Common myeloid progenitor, CD34-positive (primary cell): ENCODE measurements at regions not wholly inside any gene's neighbourhood (a gene's known extent, or its start where the extent isn't known, plus 50 kb on each side); places are given as distances from the start of the nearest gene placed in this dataset.

Experiments used
- CTCF ChIA-PET: fragments of 350-600 bp; sonication (Branson Sonifier 250); formaldehyde crosslinking; loops from one replicate; lab custom pipeline; 2021; ENCODE audit warnings: antibody characterized with exemption; lab: Charles Lee
- POLR2A ChIA-PET: fragments of 350-600 bp; sonication (Branson Sonifier 250); formaldehyde crosslinking; loops from one replicate; lab custom pipeline; 2021; ENCODE audit warnings: antibody characterized with exemption; lab: Charles Lee
- DNase-seq, 3 donors: peaks; one replicate each; pipeline versions ENCODE4 v3.0.0 to v3.0.0-alpha.2; 2013
- H3K27ac ChIP-seq, 2 experiments: 1 replicate in 1 of 2; 2 replicates in 1 of 2; pipeline ENCODE4 v1.7.0; 2013; ENCODE audit warnings: inconsistent platforms in 2 of 2, low read length in 2 of 2, mild to moderate bottlenecking in 2 of 2, low read depth in 1 of 2, moderate library complexity in 1 of 2; ENCODE audit not compliant: severe bottlenecking in 2 of 2, insufficient read depth in 1 of 2, poor library complexity in 1 of 2
- H3K27me3 ChIP-seq, 5 experiments: replicated peaks in 2 of 5; 1 replicate in 3 of 5; 2 replicates in 2 of 5; pipeline versions ENCODE4 v1.6.1 to v1.7.0; 2013; ENCODE audit warnings: low read length in 4 of 5, mild to moderate bottlenecking in 2 of 5, moderate library complexity in 2 of 5, inconsistent platforms in 1 of 5; ENCODE audit not compliant: insufficient read depth in 5 of 5, control insufficient read depth in 4 of 5
- H3K36me3 ChIP-seq, 4 experiments: 1 replicate in 2 of 4; 2 replicates in 2 of 4; pipeline versions ENCODE4 v1.6.1 to v1.7.0; 2013; ENCODE audit warnings: low read length in 3 of 4, control low read depth in 1 of 4, mild to moderate bottlenecking in 1 of 4; ENCODE audit not compliant: control insufficient read depth in 4 of 4, insufficient read depth in 4 of 4
- H3K4me1 ChIP-seq, 4 experiments: 1 replicate in 3 of 4; 2 replicates in 1 of 4; pipeline versions ENCODE4 v1.6.1 to v1.7.1; 2013; ENCODE audit warnings: low read length in 3 of 4, mild to moderate bottlenecking in 3 of 4, control low read depth in 1 of 4, inconsistent platforms in 1 of 4, moderate library complexity in 1 of 4; ENCODE audit not compliant: control insufficient read depth in 4 of 4, insufficient read depth in 4 of 4; ENCODE audit errors: control extremely low read depth in 1 of 4
- H3K4me3 ChIP-seq, 7 experiments: 1 replicate in 4 of 7; 2 replicates in 3 of 7; pipeline versions ENCODE4 v1.5.1 to v1.7.0; 2013; ENCODE audit warnings: mild to moderate bottlenecking in 7 of 7, low read length in 6 of 7, moderate library complexity in 6 of 7, inconsistent platforms in 2 of 7, low read depth in 2 of 7, control low read depth in 1 of 7; ENCODE audit not compliant: insufficient read depth in 4 of 7, control insufficient read depth in 1 of 7; ENCODE audit errors: extremely low read depth in 1 of 7
- H3K9me3 ChIP-seq, 5 experiments: 1 replicate in 4 of 5; 2 replicates in 1 of 5; pipeline versions ENCODE4 v1.6.1 to v1.7.1; 2013; ENCODE audit warnings: low read length in 4 of 5, mild to moderate bottlenecking in 2 of 5, inconsistent platforms in 1 of 5, low read depth in 1 of 5, moderate library complexity in 1 of 5; ENCODE audit not compliant: control insufficient read depth in 4 of 5, insufficient read depth in 2 of 5; ENCODE audit errors: control extremely low read depth in 1 of 5
- WGBS: methylation state at CpG from one replicate; pipeline ENCODE4 v1.1.5; 2013; ENCODE audit not compliant: insufficient coverage; 5-methylcytosine and 5-hydroxymethylcytosine counted together

- POLR2A ChIA-PET: interaction anchor here (0.5 kb wide), 1 partner anchor 674 kb away, joined by 3 read pairs; no protein-coding TSS in a partner anchor
- CTCF ChIA-PET: interaction anchor here (0.9 to 2.3 kb wide), 2 partner anchors 11 to 38 kb away, joined by 6 to 8 read pairs; no protein-coding TSS in a partner anchor
- Histone ChIP-seq H3K4me3 (no peak overlapping the region), H3K27me3 (no peaks in the 10 kb centered on the region), H3K4me1 (peaks cover 0 to 38% (median 3%) of the 10 kb centered on the region in 4 experiments), H3K27ac (peak overlapping the region in 1 of 2 experiments; percentile 28), H3K36me3 (no peaks in the 10 kb centered on the region), H3K9me3 (no peaks in the 10 kb centered on the region)
- DNase-seq: no peak
- WGBS: 97% methylated on average over 4 of the region's 4 CpGs
These were observed 106.0 kb upstream of the NOCT start for GRCh38 chr4:138909587-138909986.

GRCh38 chr4:138908134-138908533 lies 107.4 kb upstream of the NOCT start:
- Histone ChIP-seq H3K4me3 (no peak overlapping the region), H3K9me3 (no peaks in the 10 kb centered on the region), H3K27ac (no peak overlapping the region), H3K36me3 (no peaks in the 10 kb centered on the region), H3K27me3 (no peaks in the 10 kb centered on the region), H3K4me1 (peaks cover 0 to 38% (median 3%) of the 10 kb centered on the region in 4 experiments)
- DNase-seq: no peak
- ChIA-PET CTCF (interaction anchor here (0.7 kb wide), 1 partner anchor 30 kb away, joined by 3 read pairs; no protein-coding TSS in a partner anchor), POLR2A (no interaction called here)
- WGBS: 100% methylated on average over 3 of the region's 5 CpGs

GRCh38 chr4:138907174-138907573 lies 108.4 kb upstream of the NOCT start:
- Histone ChIP-seq H3K27ac (no peak overlapping the region), H3K4me1 (peaks cover 0 to 30% (median 1%) of the 10 kb centered on the region in 4 experiments), H3K36me3 (no peaks in the 10 kb centered on the region), H3K9me3 (no peaks in the 10 kb centered on the region), H3K4me3 (no peak overlapping the region), H3K27me3 (no peaks in the 10 kb centered on the region)
- WGBS: 96% methylated on average over 4 of the region's 5 CpGs
- DNase-seq: no peak
- ChIA-PET CTCF (no interaction called here), POLR2A (no interaction called here)

GRCh38 chr4:138904793-138905192 lies 110.8 kb upstream of the NOCT start:
- H3K27me3 ChIP-seq: no peaks in the 10 kb centered on the region
- 100% methylated on average over 4 of the region's 4 CpGs for WGBS
- H3K4me3 ChIP-seq: no peak overlapping the region
- H3K36me3 ChIP-seq: no peaks in the 10 kb centered on the region
- H3K9me3 ChIP-seq: no peaks in the 10 kb centered on the region
- CTCF ChIA-PET: interaction anchor here (1.1 kb wide), 1 partner anchor 14 kb away, joined by 3 read pairs; no protein-coding TSS in a partner anchor
- POLR2A ChIA-PET: no interaction called here
- H3K27ac ChIP-seq: no peak overlapping the region
- H3K4me1 ChIP-seq: peaks cover 0 to 8% (median 0%) of the 10 kb centered on the region in 4 experiments
- DNase-seq: no peak

- H3K27me3 ChIP-seq: no peaks in the 10 kb centered on the region
- CTCF ChIA-PET: interaction anchor here (0.8 to 1.4 kb wide), 3 partner anchors 14 to 32 kb away, joined by 3 to 6 read pairs (median 4); no protein-coding TSS in a partner anchor
- H3K27ac ChIP-seq: no peak overlapping the region
- no peaks in the 10 kb centered on the region for H3K9me3 ChIP-seq
- no peaks in the 10 kb centered on the region for H3K36me3 ChIP-seq
- no peaks in the 10 kb centered on the region for H3K4me1 ChIP-seq
- no peak for DNase-seq
- POLR2A ChIA-PET: no interaction called here
- no CpG with 5 or more reads among the region's 3 CpGs for WGBS
- no peak overlapping the region for H3K4me3 ChIP-seq
These were observed 112.4 kb upstream of the NOCT start for GRCh38 chr4:138903185-138903584.

GRCh38 chr4:138902705-138903104 lies 112.9 kb upstream of the NOCT start:
- no peaks in the 10 kb centered on the region for H3K36me3 ChIP-seq
- POLR2A ChIA-PET: no interaction called here
- H3K27ac ChIP-seq: no peak overlapping the region
- 84% methylated on average over 3 of the region's 3 CpGs for WGBS
- H3K4me1 ChIP-seq: no peaks in the 10 kb centered on the region
- peak in 1 of 3 donors; percentile 31 for DNase-seq
- CTCF ChIA-PET: interaction anchor here (1.4 kb wide), 1 partner anchor 31 kb away, joined by 6 read pairs; no protein-coding TSS in a partner anchor
- H3K9me3 ChIP-seq: no peaks in the 10 kb centered on the region
- no peak overlapping the region for H3K4me3 ChIP-seq
- H3K27me3 ChIP-seq: no peaks in the 10 kb centered on the region

- Histone ChIP-seq H3K27ac (no peak overlapping the region), H3K4me3 (no peak overlapping the region), H3K9me3 (no peaks in the 10 kb centered on the region), H3K27me3 (no peaks in the 10 kb centered on the region), H3K4me1 (no peaks in the 10 kb centered on the region), H3K36me3 (no peaks in the 10 kb centered on the region)
- WGBS: 100% methylated on average over 4 of the region's 4 CpGs
- CTCF ChIA-PET: interaction anchor here (0.7 kb wide), 1 partner anchor 214 kb away, joined by 3 read pairs; no protein-coding TSS in a partner anchor
- no peak for DNase-seq
- POLR2A ChIA-PET: no interaction called here
These were observed 114.4 kb upstream of the NOCT start for GRCh38 chr4:138901177-138901576.
